GM19238 (cell line): ENCODE measurements at regions not wholly inside any gene's neighbourhood (a gene's known extent, or its start where the extent isn't known, plus 50 kb on each side); places are given as distances from the start of the nearest gene placed in this dataset.
"Not testable (repeated sequence)": the region's sequence is repeated elsewhere in the genome, so short reads cannot be mapped to it uniquely, and the experiment has no call there.

Source experiments
- DNase-seq: peaks from one replicate; pipeline ENCODE4 v3.0.0; 2011; ENCODE audit warnings: low spot score; ENCODE audit not compliant: insufficient read length

DNA sequence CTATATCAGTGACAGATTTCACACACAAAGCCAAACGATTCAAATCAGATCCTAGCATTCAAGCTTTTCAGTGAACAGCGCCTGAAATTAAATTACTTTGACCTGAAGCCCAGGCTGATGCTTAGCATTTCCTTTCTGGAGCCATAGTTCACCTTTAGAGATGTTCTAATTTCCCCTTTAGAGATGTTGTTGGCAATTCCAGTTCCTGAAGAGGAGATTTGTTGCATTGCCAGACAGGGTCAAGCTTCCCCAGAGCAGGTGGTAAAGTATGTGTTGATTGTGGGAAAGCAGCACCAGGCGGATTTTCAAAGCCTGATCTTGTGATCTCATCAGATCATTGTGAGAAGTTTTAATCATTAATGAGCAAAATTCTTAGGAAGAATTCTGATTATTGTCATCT is 609.8 kb upstream of the KLF12 start:
- DNase-seq = no peak

GRCh38 chr13:74741732-74742131 is 607.5 kb upstream of the KLF12 start:
- no peak for DNase-seq

DNA sequence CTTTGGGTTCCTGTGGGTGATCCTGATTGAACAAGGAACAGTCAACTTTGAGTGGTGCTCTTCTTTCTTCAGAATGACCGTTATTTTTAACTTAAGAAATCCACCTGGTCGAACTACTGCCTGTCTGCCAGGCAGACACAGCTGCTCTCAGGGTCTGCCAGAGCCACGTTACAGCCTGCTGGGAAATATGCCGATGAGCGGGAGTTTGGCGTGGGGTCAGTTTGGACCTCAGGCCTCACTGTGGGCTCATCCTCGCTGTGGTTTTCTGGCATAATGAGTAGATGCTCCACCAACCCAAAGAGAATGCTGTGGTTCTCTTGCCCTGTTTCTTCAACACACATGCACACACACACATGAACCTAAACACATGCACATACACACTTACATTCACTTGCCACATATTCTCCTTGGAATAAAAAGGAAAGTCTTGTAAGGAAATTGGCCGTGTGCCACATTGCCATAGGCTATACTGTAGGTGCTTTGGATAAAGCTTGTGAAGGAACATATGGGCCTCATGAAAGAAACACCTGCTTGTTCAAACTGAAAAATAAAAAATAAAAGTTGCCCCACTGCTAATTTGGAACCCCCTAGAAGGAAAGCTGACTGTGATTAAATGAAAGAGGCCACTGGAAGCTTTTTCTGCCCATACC is 598.7 kb upstream of the KLF12 start:
- DNase-seq = no peak

DNA sequence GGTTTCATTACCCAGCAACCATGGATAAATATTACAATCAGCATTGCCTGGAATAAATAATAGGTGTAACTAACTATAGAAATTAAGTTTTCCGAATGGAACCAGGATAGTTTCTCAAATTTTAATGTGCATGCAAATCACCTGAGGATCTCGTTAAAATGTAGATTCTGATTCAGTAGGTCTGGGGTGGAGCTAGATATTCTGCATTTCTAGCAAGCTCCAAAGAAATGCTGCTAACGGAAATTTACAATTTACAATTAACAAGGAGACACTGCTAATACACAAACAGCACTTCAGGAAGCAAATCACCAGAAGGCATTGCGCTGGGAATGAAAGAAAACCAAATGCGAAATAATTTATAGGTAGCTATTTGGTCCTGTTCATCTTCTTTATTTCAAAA is 597.5 kb upstream of the KLF12 start:
- no peak for DNase-seq

GRCh38 chr13:74730556-74731331 is 596.5 kb upstream of the KLF12 start:
- no peak for DNase-seq

GRCh38 chr13:74726206-74726605 is 592.0 kb upstream of the KLF12 start:
- no peak for DNase-seq

- DNase-seq = not testable (repeated sequence)
These were observed 584.1 kb upstream of the KLF12 start for GRCh38 chr13:74718232-74718842.

- no peak for DNase-seq
These were observed 581.5 kb upstream of the KLF12 start for GRCh38 chr13:74715718-74716117.

DNA sequence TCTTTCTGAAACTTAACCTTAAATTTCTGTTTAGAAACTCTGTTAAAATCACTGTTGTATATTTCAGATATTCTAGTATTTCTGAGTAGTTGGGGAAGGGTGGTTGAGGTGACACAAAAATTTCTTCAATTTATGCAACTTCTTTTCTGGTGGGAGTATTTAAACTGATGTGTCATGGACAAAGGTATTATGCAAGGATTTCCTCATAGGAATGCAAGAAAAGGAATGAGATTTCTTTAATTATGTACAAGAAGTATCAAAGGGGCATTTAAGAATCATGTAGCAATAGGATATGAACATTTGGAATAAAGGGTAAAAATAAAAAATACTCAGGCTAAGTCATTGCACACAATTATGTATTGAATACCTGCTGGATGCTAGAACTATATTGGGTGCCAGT is 575.8 kb upstream of the KLF12 start:
- no peak for DNase-seq

DNA sequence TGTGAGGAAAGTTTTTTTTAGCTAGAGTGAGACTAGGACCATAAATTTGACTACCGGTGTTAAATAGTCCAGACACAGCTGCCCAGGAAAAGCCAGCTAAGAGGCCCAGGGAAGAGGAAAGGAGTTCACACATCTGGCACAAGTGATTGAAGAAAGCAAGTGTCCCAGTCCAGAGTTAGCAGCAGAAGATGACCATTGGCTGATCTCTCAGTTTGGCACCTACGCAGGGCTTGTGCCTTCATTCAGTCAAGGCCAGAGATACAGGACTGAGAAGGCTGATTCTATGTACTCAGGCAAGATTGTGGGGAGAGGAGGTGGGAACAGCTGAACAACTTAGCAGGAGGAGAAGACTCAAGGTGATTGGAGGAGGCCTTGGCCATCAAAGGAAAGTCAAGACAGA is 575.0 kb upstream of the KLF12 start:
- DNase-seq = no peak

DNA sequence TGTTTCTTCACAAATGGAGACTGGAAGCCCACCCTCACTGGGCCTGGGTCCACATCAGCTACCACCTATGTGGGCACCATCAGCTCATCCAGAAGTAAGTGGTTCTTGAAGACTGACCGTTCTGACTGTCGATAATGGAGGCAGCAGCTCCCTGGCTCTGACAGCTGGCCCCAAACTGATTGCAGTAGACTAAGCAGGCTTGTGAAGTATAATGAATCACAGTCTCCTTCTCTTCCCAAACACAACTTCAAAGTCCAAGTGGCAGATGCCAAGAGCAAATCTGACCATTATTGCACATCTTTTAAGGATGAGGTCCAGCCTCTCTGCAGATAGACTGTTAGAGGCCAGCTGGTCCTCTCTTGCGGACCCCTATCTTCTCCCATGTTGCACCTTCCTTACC is 574.4 kb upstream of the KLF12 start:
- DNase-seq = no peak

DNA sequence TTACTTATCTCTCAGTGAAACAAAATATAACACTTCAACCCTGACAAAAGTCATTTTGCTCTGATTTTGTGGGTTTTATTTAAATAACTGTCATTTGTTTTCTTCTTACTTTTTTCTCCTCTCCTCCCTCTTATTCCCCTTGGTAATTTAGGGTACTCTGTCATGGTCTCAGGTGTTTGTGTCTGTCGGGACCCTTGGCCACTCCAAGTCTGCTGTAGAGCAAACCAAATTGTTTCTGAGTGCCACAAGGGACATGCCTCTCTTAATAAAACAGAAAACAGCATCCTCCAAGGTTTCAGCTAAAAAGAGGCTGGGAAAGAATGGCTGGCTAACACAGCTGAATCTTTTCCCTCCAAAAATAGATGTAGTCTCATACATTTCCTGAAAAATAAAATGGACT is 573.1 kb upstream of the KLF12 start:
- no peak for DNase-seq

DNA sequence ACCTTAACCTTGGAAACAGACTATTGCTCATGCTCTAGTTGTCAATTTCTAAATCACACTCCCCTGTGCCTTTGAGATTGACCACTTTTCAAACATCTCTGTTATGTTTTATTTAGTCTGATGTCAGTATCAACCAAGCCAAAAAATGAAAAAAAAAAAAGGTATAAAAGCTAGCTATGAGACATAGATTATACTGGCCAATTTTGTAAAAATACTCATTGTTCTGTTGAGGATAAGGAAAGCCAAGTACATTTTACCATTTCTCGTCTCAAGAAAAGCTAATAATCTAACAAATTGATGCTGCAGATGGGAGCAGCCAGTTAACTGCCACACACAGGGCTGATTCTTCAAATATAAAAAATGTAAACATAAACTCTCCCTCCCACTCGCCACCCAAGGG is 572.6 kb upstream of the KLF12 start:
- no peak for DNase-seq

GRCh38 chr13:74705438-74705837 is 571.2 kb upstream of the KLF12 start:
- DNase-seq = no peak

DNA sequence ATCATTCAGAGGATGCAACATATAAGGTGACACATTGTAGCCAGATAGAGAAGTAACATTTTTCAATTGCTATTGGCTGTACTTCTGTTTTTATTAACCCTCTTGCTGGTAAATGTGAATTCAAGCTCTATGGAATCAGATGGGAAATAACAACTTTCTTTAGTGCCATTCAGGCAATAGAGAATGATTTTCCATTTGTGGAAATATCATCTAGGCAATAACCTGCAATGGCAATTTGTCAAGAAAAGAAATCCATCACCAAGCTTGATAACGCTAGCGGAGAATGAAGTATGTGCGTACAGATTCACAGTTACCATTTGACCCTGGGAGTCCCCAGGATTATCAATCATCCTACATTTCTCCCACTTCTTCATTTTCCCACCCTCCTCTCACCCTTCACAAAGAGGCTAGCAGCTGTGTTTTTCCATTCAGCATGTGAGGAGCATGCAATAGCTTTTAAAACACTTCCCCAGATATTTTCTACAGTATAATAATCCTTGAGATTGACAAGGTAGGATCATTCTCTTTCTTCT is 569.7 kb upstream of the KLF12 start:
- no peak for DNase-seq

DNA sequence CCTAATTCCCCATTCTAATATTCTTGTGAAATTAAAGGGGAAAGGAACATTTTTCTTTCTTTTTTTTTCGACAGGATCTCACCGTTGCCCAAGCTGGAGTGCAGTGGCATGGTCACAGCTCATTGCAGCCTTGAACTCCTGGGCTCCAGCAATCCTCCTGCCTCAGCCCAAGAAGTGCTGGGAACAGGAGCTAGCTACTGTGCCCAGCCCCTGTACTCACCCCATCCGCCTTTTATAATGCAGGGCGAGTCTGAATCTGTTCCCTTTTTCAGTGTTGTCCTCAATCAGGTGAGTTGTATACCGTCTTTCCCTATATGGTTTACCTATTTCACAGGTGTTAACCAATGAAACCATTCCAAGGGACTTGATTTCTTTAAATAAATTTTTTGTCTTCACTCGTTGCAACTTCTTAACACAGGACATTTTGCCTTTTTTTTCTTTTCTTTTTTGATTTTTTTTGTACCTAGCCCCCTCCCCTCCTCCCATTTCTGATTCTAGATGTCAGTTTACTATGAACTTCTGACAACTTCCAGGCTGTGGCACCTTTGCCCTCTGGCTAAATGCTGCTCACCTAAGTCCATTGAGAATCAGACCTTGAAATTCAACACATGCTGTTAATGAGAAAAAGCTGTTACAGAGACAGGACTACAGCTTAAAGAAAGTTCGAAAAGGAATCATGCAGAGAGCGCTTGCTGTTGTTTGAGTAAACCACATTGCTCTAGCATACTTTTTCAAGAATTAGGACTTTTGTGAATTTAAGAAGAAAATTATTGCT is 562.1 kb upstream of the KLF12 start:
- DNase-seq = no peak

- DNase-seq = no peak
These were observed 561.0 kb upstream of the KLF12 start for GRCh38 chr13:74695021-74695800.

- DNase-seq = no peak
These were observed 553.4 kb upstream of the KLF12 start for GRCh38 chr13:74687442-74688182.

GRCh38 chr13:74683411-74683810 is 549.2 kb upstream of the KLF12 start:
- DNase-seq = no peak

DNA sequence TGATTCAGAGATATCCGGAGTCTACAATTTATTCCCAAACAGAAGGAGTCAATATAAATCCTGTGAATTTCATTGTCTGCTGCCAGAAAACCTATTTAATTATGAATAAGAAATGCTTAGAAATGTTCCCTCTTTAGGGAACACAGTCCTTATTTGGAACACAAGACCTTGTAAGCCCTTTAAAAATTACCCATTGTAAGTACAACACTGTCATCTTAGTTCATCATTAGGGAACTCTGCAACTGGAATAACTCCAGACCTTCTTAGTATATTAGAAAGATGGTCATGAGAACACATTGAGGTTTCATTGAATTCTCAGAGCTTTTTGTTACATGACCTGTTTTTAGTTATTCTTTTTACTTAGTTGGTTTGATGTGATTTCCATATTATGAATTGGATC is 548.5 kb upstream of the KLF12 start:
- DNase-seq = no peak
